Suprapubic skin (tissue), 3 donors: ENCODE measurements at regions not wholly inside any gene's neighbourhood (a gene's known extent, or its start where the extent isn't known, plus 50 kb on each side); places are given as distances from the start of the nearest gene placed in this dataset.

Experiments used
- CTCF ChIP-seq, 2 donors: fragments of 200-600 bp in 1 of 2; fragments of 450-650 bp in 1 of 2; sonication (generic) in 1 of 2; IDR thresholded peaks; one replicate each; pipeline ENCODE4 v1.5.1; 2016 to 2019; ENCODE audit warnings: antibody characterized with exemption in 2 of 2, mild to moderate bottlenecking in 1 of 2, moderate library complexity in 1 of 2
- EP300 ChIP-seq: sonication (generic); formaldehyde crosslinking; IDR thresholded peaks from one replicate; pipeline ENCODE4 v1.6.1; 2017; ENCODE audit warnings: antibody characterized with exemption
- POLR2A ChIP-seq, 2 donors: fragments of 450-650 bp; IDR thresholded peaks; one replicate each; pipeline ENCODE4 v1.6.1; 2017; ENCODE audit warnings: antibody characterized with exemption in 2 of 2, mild to moderate bottlenecking in 2 of 2, moderate library complexity in 2 of 2

GRCh38 chr17:74153456-74153810 is 50.0 kb upstream of the RPL38 start:
- TF ChIP-seq POLR2A (IDR thresholded peaks at IDR 0.05): no peak
- TF ChIP-seq CTCF (IDR thresholded peaks at IDR 0.05): no peak
- TF ChIP-seq EP300: no peak
